GM23338 (cell line): ENCODE measurements at regions not wholly inside any gene's neighbourhood (a gene's known extent, or its start where the extent isn't known, plus 50 kb on each side); places are given as distances from the start of the nearest gene placed in this dataset.

Source experiments
- ATAC-seq: fragments of 200-7000 bp; cut with Tn5 transposase; 3 replicates; pipeline ENCODE4 v1.9.1; 2020
- DNase-seq: peaks from one replicate; pipeline ENCODE4 v3.0.0-alpha.2; 2015; ENCODE audit warnings: low spot score
- H2AFZ ChIP-seq: fragments of 200-600 bp; sonication (generic); 2 replicates; pipeline ENCODE4 v1.8.0; 2016; ENCODE audit warnings: antibody characterized with exemption, mild to moderate bottlenecking, moderate library complexity
- H3F3A ChIP-seq: fragments of 200-600 bp; sonication (generic); replicated peaks from 2 replicates; pipeline ENCODE4 v1.8.0; 2017; ENCODE audit warnings: antibody characterized with exemption, mixed run types, low read depth
- H3K27ac ChIP-seq: fragments of 200-600 bp; sonication (generic); 2 replicates; pipeline ENCODE4 v1.6.1; 2016; ENCODE audit warnings: low read depth
- H3K27me3 ChIP-seq: fragments of 200-600 bp; sonication (generic); 2 replicates; pipeline ENCODE4 v1.8.0; 2016; ENCODE audit warnings: mild to moderate bottlenecking, mixed run types, moderate library complexity; ENCODE audit not compliant: insufficient read depth
- H3K36me3 ChIP-seq: fragments of 200-600 bp; sonication (generic); 2 replicates; pipeline ENCODE4 v1.8.0; 2016; ENCODE audit warnings: mild to moderate bottlenecking; ENCODE audit not compliant: insufficient read depth
- H3K4me1 ChIP-seq: fragments of 200-600 bp; sonication (generic); 2 replicates; pipeline ENCODE4 v1.8.0; 2016; ENCODE audit warnings: mild to moderate bottlenecking, moderate library complexity; ENCODE audit not compliant: insufficient read depth
- H3K4me2 ChIP-seq: fragments of 200-600 bp; sonication (generic); 2 replicates; pipeline ENCODE4 v1.7.1; 2017; ENCODE audit warnings: mixed run types
- H3K4me3 ChIP-seq: fragments of 200-600 bp; sonication (generic); 2 replicates; pipeline ENCODE4 v1.6.1; 2016; ENCODE audit warnings: mixed run types
- H3K79me2 ChIP-seq: fragments of 200-600 bp; sonication (generic); replicated peaks from 2 replicates; pipeline ENCODE4 v1.8.0; 2017; ENCODE audit warnings: mild to moderate bottlenecking; ENCODE audit not compliant: insufficient read depth
- H3K9me2 ChIP-seq: fragments of 200-600 bp; sonication (generic); 2 replicates; pipeline ENCODE4 v1.8.0; 2017; ENCODE audit not compliant: insufficient read depth
- H4K20me1 ChIP-seq: fragments of 200-600 bp; sonication (generic); replicated peaks from 2 replicates; pipeline ENCODE4 v1.8.0; 2017; ENCODE audit warnings: mild to moderate bottlenecking; ENCODE audit not compliant: insufficient read depth
- H3K27ac Mint-ChIP-seq: 2 replicates; pipeline ENCODE4 v1.8.0; 2020; ENCODE audit warnings: inconsistent platforms, mild to moderate bottlenecking, moderate library complexity, mixed read lengths
- H3K27me3 Mint-ChIP-seq: 3 replicates; pipeline ENCODE4 v1.8.0; 2022; ENCODE audit warnings: low read depth, mild to moderate bottlenecking, moderate library complexity, mixed read lengths, inconsistent platforms; ENCODE audit not compliant: insufficient read depth, poor library complexity
- H3K36me3 Mint-ChIP-seq: 3 replicates; pipeline ENCODE4 v1.8.0; 2021; ENCODE audit warnings: low read depth, mild to moderate bottlenecking, inconsistent platforms, moderate library complexity, mixed read lengths
- H3K4me1 Mint-ChIP-seq: 3 replicates; pipeline ENCODE4 v1.8.0; 2020; ENCODE audit warnings: mild to moderate bottlenecking, inconsistent platforms, mixed read lengths
- H3K4me3 Mint-ChIP-seq: 3 replicates; pipeline ENCODE4 v1.8.0; 2021; ENCODE audit warnings: moderate library complexity, mild to moderate bottlenecking, inconsistent platforms, mixed read lengths
- H3K9me3 Mint-ChIP-seq: 3 replicates; pipeline ENCODE4 v1.8.0; 2020; ENCODE audit warnings: moderate library complexity, mild to moderate bottlenecking, inconsistent platforms, mixed read lengths
- ETS1 ChIP-seq: IDR thresholded peaks from 2 replicates; pipeline ENCODE4 v1.6.1; 2016; ENCODE audit warnings: antibody characterized with exemption
- EZH2 ChIP-seq: fragments of 200-600 bp; sonication (generic); IDR thresholded peaks from one replicate; pipeline ENCODE4 v1.8.0; 2017; ENCODE audit warnings: antibody characterized with exemption, mild to moderate bottlenecking, low read depth; ENCODE audit not compliant: unreplicated experiment
- EZH2phosphoT487 ChIP-seq: fragments of 200-600 bp; sonication (generic); IDR thresholded peaks from one replicate; pipeline ENCODE4 v1.8.1; 2018; ENCODE audit warnings: antibody characterized with exemption; ENCODE audit not compliant: unreplicated experiment
- JUNB ChIP-seq: IDR thresholded peaks from one replicate; pipeline ENCODE4 v1.6.1; 2016; ENCODE audit warnings: antibody characterized with exemption; ENCODE audit not compliant: unreplicated experiment
- NANOG ChIP-seq: IDR thresholded peaks from 2 replicates; pipeline ENCODE4 v1.6.1; 2016; ENCODE audit warnings: antibody characterized with exemption, borderline replicate concordance
- STAT1 ChIP-seq: IDR thresholded peaks from one replicate; pipeline ENCODE4 v1.6.1; 2016; ENCODE audit warnings: antibody characterized with exemption; ENCODE audit not compliant: unreplicated experiment
- ZNF462 ChIP-seq: fragments of 250-450 bp; sonication (Bioruptor Pico); IDR thresholded peaks from 2 replicates; pipeline ENCODE4 v1.5.0; 2020; ENCODE audit warnings: mild to moderate bottlenecking, moderate library complexity
- TF ChIP-seq, protein P1 (sequence below): IDR thresholded peaks from one replicate; pipeline ENCODE4 v1.6.1; 2018; ENCODE audit warnings: antibody characterized with exemption; ENCODE audit not compliant: unreplicated experiment
- TF ChIP-seq, protein P2 (sequence below), 2 experiments: fragments of 200-600 bp in 1 of 2; sonication (generic) in 1 of 2; conservative IDR thresholded peaks; 2 replicates each; pipeline versions ENCODE4 v1.5.1 to v1.6.1; 2016 to 2017; ENCODE audit warnings: antibody characterized with exemption in 2 of 2, low read depth in 2 of 2, mild to moderate bottlenecking in 2 of 2, moderate library complexity in 1 of 2

DNA sequence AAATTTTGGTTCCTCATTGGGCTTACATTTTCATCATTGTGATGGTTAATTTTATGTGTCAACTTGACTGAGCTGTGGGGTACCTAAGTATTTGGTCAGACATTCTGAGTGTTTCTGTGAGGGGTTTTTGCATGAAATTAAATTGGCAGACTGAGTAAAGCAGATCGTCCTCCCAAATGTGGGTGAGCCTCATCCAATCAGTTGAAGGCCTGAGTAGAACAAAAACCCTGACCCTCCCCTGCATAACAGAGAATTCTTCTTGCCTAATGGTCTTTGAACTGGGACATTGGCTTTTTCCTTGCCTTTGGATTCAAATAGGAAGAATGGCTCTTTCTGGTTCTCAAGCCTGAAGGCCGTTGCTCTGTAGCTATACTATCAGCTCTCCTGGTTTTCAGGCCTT is 59.1 kb upstream of the JUN start:
- H3K9me3 Mint-ChIP-seq: no peaks in the 10 kb centered on the region

More for the DNA sequence above, 59.1 kb upstream of the JUN start:
- no peaks in the 10 kb centered on the region for H3K27me3 ChIP-seq
- no peaks in the 10 kb centered on the region for H3K4me1 ChIP-seq
- Mint-ChIP-seq H3K36me3 (no peaks in the 10 kb centered on the region), H3K4me1 (no peaks in the 10 kb centered on the region), H3K27me3 (peaks cover 5% of the 10 kb centered on the region), H3K27ac (no peak overlapping the region), H3K4me3 (no peak overlapping the region)
- TF ChIP-seq, protein P1, sequence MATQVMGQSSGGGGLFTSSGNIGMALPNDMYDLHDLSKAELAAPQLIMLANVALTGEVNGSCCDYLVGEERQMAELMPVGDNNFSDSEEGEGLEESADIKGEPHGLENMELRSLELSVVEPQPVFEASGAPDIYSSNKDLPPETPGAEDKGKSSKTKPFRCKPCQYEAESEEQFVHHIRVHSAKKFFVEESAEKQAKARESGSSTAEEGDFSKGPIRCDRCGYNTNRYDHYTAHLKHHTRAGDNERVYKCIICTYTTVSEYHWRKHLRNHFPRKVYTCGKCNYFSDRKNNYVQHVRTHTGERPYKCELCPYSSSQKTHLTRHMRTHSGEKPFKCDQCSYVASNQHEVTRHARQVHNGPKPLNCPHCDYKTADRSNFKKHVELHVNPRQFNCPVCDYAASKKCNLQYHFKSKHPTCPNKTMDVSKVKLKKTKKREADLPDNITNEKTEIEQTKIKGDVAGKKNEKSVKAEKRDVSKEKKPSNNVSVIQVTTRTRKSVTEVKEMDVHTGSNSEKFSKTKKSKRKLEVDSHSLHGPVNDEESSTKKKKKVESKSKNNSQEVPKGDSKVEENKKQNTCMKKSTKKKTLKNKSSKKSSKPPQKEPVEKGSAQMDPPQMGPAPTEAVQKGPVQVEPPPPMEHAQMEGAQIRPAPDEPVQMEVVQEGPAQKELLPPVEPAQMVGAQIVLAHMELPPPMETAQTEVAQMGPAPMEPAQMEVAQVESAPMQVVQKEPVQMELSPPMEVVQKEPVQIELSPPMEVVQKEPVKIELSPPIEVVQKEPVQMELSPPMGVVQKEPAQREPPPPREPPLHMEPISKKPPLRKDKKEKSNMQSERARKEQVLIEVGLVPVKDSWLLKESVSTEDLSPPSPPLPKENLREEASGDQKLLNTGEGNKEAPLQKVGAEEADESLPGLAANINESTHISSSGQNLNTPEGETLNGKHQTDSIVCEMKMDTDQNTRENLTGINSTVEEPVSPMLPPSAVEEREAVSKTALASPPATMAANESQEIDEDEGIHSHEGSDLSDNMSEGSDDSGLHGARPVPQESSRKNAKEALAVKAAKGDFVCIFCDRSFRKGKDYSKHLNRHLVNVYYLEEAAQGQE: no peak
- no peak for TF ChIP-seq JUNB
- TF ChIP-seq NANOG: no peak
- TF ChIP-seq, protein P2, sequence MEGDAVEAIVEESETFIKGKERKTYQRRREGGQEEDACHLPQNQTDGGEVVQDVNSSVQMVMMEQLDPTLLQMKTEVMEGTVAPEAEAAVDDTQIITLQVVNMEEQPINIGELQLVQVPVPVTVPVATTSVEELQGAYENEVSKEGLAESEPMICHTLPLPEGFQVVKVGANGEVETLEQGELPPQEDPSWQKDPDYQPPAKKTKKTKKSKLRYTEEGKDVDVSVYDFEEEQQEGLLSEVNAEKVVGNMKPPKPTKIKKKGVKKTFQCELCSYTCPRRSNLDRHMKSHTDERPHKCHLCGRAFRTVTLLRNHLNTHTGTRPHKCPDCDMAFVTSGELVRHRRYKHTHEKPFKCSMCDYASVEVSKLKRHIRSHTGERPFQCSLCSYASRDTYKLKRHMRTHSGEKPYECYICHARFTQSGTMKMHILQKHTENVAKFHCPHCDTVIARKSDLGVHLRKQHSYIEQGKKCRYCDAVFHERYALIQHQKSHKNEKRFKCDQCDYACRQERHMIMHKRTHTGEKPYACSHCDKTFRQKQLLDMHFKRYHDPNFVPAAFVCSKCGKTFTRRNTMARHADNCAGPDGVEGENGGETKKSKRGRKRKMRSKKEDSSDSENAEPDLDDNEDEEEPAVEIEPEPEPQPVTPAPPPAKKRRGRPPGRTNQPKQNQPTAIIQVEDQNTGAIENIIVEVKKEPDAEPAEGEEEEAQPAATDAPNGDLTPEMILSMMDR (conservative IDR thresholded peaks at IDR 0.05; ENCODE audit: low read depth in 2 of 2): no peak
- TF ChIP-seq EZH2phosphoT487: no peak
- TF ChIP-seq EZH2: no peak
- no peak for TF ChIP-seq STAT1
- TF ChIP-seq ETS1: no peak
- TF ChIP-seq ZNF462 (CRISPR knock-in tag): no peak
- H3K4me2 ChIP-seq: no peak overlapping the region
- no peaks in the 10 kb centered on the region for H3F3A ChIP-seq
- no peaks in the 10 kb centered on the region for H4K20me1 ChIP-seq
- H3K79me2 ChIP-seq: no peaks in the 10 kb centered on the region
- H3K27ac ChIP-seq: no peak overlapping the region
- no peaks in the 10 kb centered on the region for H3K9me2 ChIP-seq
- no peak overlapping the region for H2AFZ ChIP-seq
- ATAC-seq: no peak
- H3K4me3 ChIP-seq: no peak overlapping the region
- DNase-seq: no peak
- no peaks in the 10 kb centered on the region for H3K36me3 ChIP-seq
